NCI-H1436 treated with DMSO at 0.1 percent for 48 hours (cell line): ENCODE measurements at regions not wholly inside any gene's neighbourhood (a gene's known extent, or its start where the extent isn't known, plus 50 kb on each side); places are given as distances from the start of the nearest gene placed in this dataset.
"Not testable (repeated sequence)": the region's sequence is repeated elsewhere in the genome, so short reads cannot be mapped to it uniquely, and the experiment has no call there.

Source experiments
- DNase-seq: peaks from one replicate; lab custom pipeline; 2025; lab: John Stamatoyannopoulos, UW

DNA sequence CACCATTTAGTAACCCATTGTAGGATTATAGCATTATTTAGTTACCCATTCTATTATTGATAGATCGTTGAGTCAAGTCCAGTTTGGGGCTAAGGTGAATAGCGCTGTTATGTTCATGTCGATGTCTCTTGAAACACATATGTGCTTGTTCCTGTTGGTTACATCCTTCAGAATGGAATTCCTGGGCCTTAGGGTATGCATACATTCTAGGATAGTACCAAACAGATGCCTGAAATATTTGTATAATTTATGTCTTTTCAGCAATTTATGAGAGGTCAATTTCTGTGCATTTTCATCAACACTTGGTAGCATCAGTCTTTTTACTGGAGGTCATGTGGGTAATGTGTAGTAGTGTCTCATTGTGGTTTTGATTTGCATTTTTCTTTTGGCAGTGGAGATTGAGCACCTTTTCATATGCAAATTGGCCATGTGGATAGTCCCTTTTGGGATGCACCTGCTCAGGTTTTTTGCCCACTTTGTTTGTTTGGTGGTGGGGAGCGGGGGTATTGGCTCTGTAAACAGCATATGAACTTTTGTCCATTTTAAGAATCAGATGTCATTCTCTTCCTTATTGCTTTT is 104.2 kb downstream of the CDRT15L2 start:
- not testable (repeated sequence) for DNase-seq

DNA sequence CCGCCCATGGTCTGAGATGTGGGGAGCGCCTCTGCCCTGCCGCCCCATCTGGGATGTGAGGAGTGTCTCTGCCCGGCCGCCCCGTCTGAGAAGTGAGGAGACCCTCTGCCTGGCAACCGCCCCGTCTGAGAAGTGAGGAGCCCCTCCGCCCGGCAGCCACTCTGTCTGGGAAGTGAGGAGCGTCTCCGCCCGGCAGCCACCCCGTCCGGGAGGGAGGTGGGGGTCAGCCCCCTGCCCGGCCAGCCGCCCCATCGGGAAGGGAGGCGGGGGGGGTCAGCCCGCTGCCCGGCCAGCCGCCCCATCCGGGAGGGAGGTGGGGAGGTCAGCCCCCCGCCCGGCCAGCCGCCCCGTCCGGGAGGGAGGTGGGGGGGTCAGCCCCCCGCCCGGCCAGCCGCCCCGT is 105.5 kb downstream of the CDRT15L2 start:
- DNase-seq = not testable (repeated sequence)

DNA sequence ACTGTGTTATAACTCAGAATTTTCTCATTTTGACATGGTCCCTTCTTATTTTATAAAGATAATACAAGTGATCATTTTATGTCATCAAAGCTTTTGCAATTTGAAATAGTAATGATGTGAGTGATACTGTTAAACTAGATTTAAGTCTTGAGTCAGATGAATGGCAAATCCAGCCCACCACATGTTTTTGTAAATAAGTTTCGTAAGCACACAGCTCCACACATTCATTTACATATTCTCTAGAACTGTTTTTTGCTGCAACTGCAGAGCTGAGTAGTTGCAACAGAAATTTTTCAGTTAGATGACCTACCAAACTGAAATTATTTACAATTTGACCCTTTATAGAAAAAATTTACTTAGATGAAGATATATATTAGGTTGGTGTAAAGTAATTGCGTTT is 108.1 kb downstream of the CDRT15L2 start:
- not testable (repeated sequence) for DNase-seq

DNA sequence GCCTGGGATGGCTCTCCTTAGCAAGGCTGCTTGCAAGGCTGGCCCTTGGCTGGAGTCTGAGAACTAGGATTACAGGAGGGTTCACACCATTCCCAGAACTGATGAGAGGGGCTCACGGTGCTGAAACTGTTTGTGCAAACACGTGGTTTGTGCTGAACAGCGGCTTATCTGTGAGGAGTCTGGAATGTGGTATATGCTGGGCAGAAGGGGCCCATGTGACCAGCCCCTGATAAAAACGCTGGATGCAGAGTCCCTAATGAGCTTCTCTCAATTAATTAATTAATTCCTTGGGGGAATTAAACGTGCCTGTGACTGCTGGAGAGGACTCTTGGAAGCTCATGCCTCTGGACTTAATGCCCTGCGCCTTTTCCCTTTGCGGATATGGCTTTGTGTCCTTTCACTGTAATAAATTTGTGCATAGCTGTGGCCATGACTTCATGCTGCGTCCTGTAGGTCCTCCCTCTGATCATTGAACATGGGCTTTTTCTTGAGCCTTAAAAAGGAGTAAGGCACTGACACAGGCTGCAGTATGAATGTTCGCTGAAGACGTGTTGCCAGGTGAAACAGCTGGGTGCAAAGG is 109.7 kb downstream of the CDRT15L2 start:
- DNase-seq = not testable (repeated sequence)

DNA sequence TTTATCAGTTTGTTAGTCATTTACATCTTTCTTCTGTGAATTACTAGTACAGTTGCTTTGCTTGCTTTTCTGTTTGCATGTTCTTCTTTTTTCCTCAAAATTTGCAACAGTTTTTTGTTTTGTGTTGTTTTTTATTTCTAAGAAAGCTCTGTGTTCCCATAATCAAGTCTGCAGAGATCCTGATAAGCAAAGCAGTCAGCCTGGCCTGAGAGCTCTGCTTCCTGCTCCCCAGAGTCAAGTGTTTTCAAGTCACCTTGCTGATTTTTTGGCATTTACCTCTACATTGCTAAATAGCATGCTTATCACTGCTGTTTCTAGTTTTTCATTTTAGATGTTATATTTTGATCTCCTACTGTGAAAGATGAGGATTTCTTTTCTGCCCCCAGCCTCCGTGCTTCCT is 113.2 kb downstream of the CDRT15L2 start:
- DNase-seq = not testable (repeated sequence)

GRCh38 chr17:20695871-20696270 is 116.3 kb downstream of the CDRT15L2 start:
- not testable (repeated sequence) for DNase-seq

DNA sequence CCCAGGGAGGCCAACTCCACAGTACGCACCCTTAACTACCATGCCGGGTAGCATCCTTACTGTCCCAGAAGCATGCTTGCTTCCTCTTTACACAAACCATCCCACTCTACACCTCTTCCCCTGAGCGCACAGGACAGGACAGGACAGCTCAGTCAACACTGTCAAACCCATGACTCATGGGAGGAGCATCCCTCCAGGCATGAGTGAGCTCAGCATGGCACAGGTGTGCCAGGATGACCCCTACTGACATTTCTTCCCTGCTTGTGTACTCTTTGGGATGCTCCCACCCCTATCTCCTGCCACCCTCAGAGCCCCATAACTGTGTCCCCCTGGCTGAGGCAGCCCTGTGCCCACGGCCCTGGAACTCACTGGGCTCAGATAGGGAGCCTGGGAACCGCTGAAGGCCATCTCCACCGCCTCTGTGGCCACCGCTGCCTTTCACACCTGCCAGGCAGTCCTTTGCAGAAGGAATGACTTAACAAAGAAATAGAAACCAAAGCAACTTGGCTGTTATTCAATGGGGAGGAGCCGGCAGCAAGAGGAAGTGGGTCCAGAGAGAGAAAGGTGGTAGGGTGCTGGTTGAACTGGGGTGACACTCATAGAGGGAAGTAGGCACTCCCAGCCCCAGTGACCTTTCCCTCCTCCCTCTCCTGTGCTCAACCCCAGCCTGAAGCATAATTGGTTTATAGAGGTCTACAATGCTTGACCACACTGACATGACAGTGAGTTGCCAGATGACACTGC is 119.1 kb downstream of the CDRT15L2 start:
- DNase-seq = not testable (repeated sequence)

GRCh38 chr17:20700528-20700927 is 121.0 kb downstream of the CDRT15L2 start:
- DNase-seq = not testable (repeated sequence)

GRCh38 chr17:20701366-20701765 is 121.8 kb downstream of the CDRT15L2 start:
- DNase-seq = not testable (repeated sequence)

GRCh38 chr17:20702692-20703091 is 123.2 kb downstream of the CDRT15L2 start:
- no peak for DNase-seq

DNA sequence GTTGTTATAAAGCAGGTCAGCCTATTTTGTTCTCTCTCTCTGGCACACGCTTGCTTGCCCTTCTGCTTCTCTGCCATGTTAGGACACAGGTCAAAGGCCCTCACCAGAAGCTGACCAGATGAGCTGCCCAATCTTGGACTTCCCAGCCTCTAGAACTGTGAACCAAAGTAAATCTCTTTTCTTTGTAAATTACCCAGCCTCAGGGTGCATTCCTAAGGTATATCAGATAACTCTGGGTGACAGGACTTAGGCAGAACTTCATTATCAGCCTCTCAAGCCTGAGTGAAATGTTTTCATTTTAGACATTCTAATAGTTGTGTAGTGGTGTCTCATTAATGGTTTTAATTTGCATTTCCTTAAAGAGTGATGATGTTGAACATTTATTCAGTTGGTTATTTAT is 124.3 kb downstream of the CDRT15L2 start:
- DNase-seq = no peak

DNA sequence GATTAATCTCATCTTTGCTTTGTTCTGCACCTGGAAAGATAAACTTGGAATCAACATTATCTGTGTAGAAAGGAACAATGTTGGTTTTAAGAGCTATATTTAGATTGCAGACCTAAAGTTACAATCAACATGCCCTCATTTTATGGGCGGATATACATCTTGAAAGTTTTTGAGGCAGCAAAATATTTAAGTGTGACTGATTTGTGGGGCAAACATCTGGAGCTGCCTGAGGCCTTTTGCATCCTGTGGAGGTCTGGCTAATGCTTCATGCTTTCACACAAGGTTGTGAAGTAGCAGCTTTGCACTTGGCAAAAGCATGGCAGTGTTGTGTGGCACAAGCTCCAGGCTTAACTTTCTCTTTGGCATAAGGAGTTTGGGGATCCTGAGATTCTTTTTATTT is 125.7 kb downstream of the CDRT15L2 start:
- DNase-seq = not testable (repeated sequence)

DNA sequence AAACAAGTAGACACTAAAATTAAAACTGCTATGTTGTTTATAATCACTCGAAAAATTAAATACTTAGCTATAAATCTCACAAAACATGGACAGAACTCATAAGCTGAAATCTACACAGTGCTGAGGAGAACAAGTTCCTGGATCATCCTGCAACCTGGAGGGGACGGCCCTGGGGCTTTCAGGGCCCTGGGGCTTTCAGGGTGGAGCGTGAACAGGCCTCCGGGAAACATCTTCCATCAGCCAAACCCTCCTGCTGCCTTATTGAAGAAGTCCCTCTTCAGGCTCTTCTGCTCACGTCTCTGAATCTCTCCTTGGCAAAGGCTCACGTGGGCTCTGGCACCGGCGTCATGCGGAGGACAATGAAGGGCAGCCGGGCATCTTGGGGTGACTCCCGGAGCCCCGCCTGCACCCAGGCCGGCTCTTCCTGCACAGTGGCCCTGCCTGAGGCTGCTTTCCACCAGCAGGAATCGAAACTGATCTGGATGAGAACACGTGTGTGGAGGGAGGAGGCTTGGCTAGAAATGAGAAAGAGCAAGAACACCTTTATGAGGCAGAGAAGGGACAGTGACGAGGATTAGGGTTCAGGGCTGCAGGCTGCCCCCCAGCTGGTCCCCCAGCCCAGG is 127.3 kb downstream of the CDRT15L2 start:
- no peak for DNase-seq

- not testable (repeated sequence) for DNase-seq
Observed at GRCh38 chr17:20708821-20709220, 129.3 kb downstream of the CDRT15L2 start.

DNA sequence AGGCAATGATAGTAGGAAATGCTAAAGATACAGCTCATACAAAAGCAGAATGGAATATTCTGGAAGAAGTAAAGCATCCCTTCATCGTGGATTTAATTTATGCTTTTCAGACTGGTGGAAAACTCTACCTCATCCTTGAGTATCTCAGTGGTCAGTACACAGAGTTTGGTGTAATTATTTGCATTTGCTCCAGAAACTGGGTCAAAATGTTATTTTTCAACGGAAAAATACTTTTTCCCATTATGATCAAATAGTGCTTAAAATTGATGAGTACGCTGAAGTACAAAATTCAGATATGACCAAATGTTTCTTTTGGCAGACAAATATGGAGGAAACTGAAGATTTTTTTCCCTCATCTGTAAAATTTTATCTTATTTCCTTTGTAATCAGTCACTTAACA is 137.0 kb downstream of the CDRT15L2 start:
- not testable (repeated sequence) for DNase-seq

GRCh38 chr17:20721171-20721570 is 141.6 kb downstream of the CDRT15L2 start:
- no peak for DNase-seq

DNA sequence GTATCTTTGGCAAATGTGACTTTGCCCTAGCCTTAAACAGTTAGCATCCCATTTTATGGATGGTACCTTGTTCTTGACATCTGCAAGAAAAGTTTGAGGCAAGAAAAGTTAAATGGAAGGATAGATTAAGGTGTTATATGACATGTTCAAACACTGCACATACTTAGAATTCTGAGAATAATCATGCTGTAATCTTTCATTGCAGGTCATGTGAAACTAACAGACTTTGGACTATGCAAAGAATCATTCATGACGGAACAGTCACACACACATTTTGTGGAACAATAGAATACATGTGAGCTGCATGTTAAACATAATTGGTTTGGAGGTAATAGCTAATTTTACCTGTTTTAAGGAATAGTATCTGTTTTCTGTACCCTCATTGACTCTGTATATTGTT is 144.9 kb downstream of the CDRT15L2 start:
- DNase-seq = not testable (repeated sequence)

DNA sequence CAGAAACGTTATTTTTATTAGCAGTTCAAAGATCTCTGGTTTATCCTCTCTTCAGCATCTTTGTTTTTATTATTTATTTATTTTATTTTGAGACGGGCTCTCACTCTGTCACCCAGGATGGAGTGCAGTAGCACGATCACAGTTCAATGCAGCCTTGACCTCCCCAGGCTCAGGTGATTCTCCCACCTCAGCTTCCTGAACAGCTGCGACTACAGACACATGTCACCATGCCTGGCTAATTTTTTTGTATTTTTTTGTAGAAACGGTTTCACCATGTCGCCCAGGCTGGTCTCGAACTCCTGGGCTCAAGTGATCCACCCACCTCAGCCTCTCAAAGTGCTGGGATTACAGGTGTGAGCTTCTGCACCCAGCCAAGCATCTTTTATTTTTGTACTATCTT is 147.7 kb downstream of the CDRT15L2 start:
- not testable (repeated sequence) for DNase-seq

DNA sequence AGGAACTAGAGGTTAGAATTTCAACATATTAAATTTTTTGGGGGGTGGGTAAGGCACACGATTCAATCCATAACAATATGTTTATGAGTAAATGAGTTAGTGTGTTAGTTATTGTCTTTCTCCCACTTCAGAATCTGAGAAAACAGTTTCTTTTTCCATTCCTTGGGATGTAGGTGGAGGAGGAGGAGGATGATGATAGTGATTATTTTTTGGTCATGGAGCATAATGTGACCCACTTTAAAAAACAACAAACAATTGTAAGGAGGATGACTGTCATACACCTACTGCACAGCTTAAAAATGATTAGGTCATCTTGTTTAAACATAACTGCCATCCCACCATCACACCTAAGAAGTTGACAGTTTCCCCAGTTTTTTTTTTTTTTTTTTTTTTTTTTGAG is 148.7 kb downstream of the CDRT15L2 start:
- DNase-seq = no peak

- not testable (repeated sequence) for DNase-seq
Observed at GRCh38 chr17:20731131-20731530, 151.6 kb downstream of the CDRT15L2 start.

DNA sequence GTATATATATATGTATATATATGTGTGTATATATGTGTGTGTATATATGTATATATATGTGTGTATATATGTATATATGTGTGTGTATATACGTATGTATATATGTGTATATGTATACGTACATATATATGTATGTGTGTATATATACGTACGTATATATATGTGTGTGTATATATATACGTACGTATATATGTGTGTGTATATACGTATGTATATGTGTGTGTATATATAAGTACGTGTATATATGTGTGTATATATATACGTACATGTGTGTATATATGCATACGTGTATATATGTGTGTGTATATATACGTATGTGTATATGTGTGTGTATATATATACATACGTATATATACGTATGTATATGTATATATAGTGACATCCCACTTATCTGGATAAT is 154.4 kb downstream of the CDRT15L2 start:
- DNase-seq = no peak

DNA sequence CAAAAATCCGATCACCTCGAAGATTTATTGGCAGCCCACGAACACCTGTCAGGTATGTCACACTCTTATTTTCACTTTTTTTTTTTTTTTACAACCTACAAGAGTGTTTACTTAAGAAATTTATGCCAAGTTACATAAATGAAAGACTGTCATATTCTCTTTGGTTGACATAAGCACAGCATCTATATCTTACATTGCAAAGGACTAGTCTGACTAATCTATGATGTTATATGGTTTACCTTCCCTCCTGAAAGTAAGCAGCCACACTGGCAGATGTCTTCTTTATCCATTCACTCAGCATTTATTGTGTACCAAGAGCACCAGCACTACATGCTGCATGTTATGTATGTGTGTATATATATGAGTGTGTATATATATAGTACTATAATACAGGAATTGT is 156.3 kb downstream of the CDRT15L2 start:
- DNase-seq = no peak

- DNase-seq = not testable (repeated sequence)
Observed at GRCh38 chr17:20737636-20738035, 158.1 kb downstream of the CDRT15L2 start.
